ENCODE measurements at regions not wholly inside any gene's neighbourhood (a gene's known extent, or its start where the extent isn't known, plus 50 kb on each side); places are given as distances from the start of the nearest gene placed in this dataset.

DNA sequence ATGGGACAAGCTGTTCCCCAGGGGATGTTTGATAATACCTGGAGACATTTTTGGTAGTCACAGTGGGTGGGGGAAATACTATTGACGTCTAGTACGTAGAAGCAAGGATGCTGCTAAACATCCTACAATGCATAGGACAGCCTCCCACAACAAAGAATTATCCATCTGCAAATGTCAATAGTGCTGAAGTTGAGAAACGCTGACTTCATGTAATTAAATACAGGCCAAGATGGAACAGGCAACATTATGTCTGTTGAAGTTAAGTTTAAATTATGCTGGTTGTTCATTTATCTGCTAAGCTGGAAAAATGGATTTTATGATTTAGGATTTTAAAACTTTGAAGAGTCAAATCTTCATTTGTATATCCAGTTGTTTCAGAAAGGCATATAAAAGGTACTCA lies 341.2 kb upstream of the DYNLRB2 start:
- TF ChIP-seq, protein P1, sequence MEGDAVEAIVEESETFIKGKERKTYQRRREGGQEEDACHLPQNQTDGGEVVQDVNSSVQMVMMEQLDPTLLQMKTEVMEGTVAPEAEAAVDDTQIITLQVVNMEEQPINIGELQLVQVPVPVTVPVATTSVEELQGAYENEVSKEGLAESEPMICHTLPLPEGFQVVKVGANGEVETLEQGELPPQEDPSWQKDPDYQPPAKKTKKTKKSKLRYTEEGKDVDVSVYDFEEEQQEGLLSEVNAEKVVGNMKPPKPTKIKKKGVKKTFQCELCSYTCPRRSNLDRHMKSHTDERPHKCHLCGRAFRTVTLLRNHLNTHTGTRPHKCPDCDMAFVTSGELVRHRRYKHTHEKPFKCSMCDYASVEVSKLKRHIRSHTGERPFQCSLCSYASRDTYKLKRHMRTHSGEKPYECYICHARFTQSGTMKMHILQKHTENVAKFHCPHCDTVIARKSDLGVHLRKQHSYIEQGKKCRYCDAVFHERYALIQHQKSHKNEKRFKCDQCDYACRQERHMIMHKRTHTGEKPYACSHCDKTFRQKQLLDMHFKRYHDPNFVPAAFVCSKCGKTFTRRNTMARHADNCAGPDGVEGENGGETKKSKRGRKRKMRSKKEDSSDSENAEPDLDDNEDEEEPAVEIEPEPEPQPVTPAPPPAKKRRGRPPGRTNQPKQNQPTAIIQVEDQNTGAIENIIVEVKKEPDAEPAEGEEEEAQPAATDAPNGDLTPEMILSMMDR (IDR thresholded peaks at IDR 0.05) = no peak
- no peak for TF ChIP-seq POLR2A (IDR thresholded peaks at IDR 0.05)
- H3K4me3 ChIP-seq (ENCODE audit: low read depth, poor library complexity, severe bottlenecking) = no peak overlapping the region
- WGBS, 2 donors = 90% methylated on average over 3 of the region's 3 CpGs
- intact Hi-C loops (cut with DNase I; ENCODE audit: low total_unique reads) = no loop called here
- no peak for DNase-seq (ENCODE audit: low spot score in 2 of 2)

DNA sequence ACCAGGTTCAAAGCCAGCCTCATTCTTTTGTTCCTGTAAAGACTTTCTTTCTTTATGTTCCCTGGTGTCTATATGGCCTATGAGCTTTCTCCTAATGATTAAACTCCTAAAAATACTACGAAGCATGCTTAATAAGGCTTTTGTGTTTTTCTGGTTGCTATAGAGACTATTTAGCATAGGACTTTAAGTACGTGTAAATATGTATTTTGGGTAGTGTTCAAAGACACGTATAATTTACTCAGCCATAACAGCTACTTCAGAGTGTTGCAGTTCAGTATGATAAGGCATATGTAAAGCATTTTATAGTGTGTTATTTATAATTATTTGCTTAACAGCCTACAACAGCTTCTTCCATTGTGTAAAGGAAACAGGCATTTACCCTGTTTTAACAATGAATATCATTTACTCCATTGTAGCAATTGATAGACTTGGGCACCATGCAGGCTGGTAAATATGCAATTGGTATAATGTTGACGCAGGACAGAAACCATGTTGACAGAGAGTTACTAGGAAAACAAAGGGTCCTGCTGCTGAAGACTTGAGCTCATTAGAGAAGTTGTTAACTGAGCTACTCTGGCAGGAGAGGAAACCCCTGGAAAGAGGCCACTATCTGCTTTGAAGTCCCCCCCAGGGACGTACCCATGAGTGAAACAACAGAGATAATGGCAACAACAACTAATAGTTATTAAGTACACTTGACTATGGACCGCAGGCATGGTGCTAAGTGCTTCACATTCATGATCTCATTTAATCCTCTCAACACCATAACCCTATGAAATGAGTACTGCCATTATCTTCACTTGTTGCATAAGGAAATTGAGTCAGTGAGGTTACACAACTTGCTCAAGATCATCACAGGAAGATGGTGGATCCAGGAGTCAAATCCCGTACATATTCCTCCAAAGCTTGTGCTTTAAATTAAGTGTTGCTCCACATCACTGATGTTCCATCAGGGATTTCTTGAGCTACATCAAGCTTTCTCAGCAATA lies 342.2 kb upstream of the DYNLRB2 start:
- no peak for DNase-seq (ENCODE audit: low spot score in 2 of 2)
- intact Hi-C loops (cut with DNase I; ENCODE audit: low total_unique reads) = no loop called here
- WGBS, 2 donors = 44 to 45% methylated on average over 7 of the region's 7 CpGs
- TF ChIP-seq, protein P1 (IDR thresholded peaks at IDR 0.05) = no peak
- no peak for TF ChIP-seq POLR2A (IDR thresholded peaks at IDR 0.05)
- no peak overlapping the region for H3K4me3 ChIP-seq (ENCODE audit: low read depth, poor library complexity, severe bottlenecking)

DNA sequence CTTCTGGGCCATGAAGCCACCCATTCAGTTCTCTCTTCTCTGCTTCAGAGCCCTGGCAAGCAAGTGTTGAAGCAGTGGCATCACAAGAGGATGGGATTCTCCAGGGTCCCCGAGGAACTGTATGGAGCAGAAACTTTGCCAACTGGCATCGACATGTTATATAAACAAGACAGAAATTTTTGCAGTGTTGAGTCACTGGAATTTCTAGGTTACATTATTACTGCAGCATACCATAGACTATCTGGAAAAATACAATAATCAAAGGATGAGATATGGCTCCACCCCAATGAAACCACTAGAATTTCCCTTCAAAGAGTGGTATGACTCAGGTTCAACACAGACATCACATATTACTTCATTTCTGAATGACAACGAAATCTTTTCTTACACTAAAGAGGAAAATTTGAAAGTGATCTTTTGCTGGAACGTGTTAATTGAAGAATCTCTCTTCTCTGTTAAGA lies 343.0 kb upstream of the DYNLRB2 start:
- peak in 1 of 2 donors; percentile 26 for DNase-seq (ENCODE audit: low spot score in 2 of 2)
- H3K4me3 ChIP-seq (ENCODE audit: low read depth, poor library complexity, severe bottlenecking) = no peak overlapping the region
- whole genome bisulfite sequencing, 2 donors = 10 to 15% methylated on average over 4 of the region's 4 CpGs
- intact Hi-C loops (cut with DNase I; ENCODE audit: low total_unique reads) = no loop called here
- no peak for TF ChIP-seq POLR2A (IDR thresholded peaks at IDR 0.05)
- TF ChIP-seq, protein P1 (IDR thresholded peaks at IDR 0.05) = no peak

GRCh38 chr16:80191928-80192327 lies 348.9 kb upstream of the DYNLRB2 start:
- 75 to 79% methylated on average over 3 of the region's 3 CpGs for WGBS, 2 donors
- intact Hi-C loops (cut with DNase I; ENCODE audit: low total_unique reads) = no loop called here
- no peak overlapping the region for H3K4me3 ChIP-seq (ENCODE audit: low read depth, poor library complexity, severe bottlenecking)
- DNase-seq (ENCODE audit: low spot score in 2 of 2) = no peak
- TF ChIP-seq, protein P1 (IDR thresholded peaks at IDR 0.05) = no peak
- no peak for TF ChIP-seq POLR2A (IDR thresholded peaks at IDR 0.05)

GRCh38 chr16:80189476-80190175 lies 351.2 kb upstream of the DYNLRB2 start:
- no peak for DNase-seq (ENCODE audit: low spot score in 2 of 2)
- TF ChIP-seq POLR2A (IDR thresholded peaks at IDR 0.05) = no peak
- TF ChIP-seq, protein P1 (IDR thresholded peaks at IDR 0.05) = no peak
- H3K4me3 ChIP-seq (ENCODE audit: low read depth, poor library complexity, severe bottlenecking) = no peak overlapping the region
- 79 to 80% methylated on average over 7 of the region's 7 CpGs for WGBS, 2 donors
- intact Hi-C loops (cut with DNase I; ENCODE audit: low total_unique reads) = no loop called here

All from lower leg skin (tissue), 4 donors.